HuH-7 (cell line): ENCODE measurements at regions not wholly inside any gene's neighbourhood (a gene's known extent, or its start where the extent isn't known, plus 50 kb on each side); places are given as distances from the start of the nearest gene placed in this dataset.
"Not testable (repeated sequence)": the region's sequence is repeated elsewhere in the genome, so short reads cannot be mapped to it uniquely, and the experiment has no call there.

Experiments used
- DNase-seq: peaks from one replicate; pipeline ENCODE4 v3.0.0; 2011; ENCODE audit warnings: low spot score

DNA sequence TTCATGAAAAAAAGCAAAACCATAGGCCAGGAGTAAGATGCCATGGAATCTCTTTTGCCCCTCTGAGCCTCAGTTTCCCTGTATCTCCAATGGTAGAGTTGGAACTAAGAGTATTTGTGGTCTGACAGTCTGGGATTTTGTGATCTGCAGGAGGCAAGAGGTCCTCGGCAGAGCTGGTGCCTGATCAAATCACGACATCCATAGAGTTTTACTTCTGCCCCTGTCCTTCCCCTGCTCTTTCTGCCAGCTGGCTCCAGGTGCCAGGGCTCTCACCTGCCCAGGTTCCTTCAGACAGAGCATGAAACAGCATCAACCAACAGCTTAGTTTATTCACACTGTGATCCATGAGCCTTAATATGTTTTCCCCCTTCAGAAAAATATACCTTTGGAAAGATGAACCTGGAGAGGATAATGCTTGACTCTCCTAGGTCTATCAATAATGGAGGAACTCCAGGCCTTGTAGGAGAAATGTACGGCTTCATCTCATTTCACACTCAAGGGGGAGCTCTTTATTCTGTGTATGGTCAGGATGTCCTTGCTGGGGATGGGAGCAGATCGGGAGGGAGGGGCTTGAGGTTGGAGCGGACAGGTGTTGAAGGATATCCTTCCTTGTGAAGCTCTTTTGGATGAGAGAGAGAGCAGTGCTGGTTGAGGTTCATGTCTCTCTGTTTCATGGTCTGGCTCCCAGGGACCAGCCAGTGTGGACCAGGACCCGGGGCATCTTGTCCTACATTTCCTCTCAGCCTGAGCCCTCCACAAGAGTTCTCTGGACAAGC is 309.9 kb downstream of the RPLP1 start:
- peak; percentile 64 for DNase-seq

- DNase-seq = no peak
Observed at GRCh38 chr15:69763831-69764230, 311.2 kb downstream of the RPLP1 start.

- no peak for DNase-seq
Observed at GRCh38 chr15:69766156-69766555, 313.5 kb downstream of the RPLP1 start.

- no peak for DNase-seq
Observed at GRCh38 chr15:69767191-69767590, 314.6 kb downstream of the RPLP1 start.

DNA sequence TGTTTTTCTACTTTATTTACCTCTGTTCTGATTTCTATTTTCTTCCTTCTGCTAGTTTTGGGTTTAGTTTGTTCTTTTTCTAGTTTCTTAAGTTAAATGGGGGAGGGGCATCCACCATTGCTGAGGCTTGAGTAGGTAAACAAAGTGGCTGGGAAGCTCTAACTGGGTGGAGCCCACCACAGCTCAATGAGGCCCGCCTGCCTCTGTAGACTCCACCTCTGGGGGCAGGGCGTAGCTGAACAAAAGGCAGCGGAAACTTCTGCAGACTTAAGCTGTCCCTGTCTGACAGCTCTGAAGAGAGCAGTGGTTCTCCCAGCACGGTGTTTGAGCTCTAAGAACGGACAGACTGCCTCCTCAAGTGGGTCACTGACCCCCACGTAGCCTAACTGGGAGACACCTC is 316.7 kb downstream of the RPLP1 start:
- not testable (repeated sequence) for DNase-seq

DNA sequence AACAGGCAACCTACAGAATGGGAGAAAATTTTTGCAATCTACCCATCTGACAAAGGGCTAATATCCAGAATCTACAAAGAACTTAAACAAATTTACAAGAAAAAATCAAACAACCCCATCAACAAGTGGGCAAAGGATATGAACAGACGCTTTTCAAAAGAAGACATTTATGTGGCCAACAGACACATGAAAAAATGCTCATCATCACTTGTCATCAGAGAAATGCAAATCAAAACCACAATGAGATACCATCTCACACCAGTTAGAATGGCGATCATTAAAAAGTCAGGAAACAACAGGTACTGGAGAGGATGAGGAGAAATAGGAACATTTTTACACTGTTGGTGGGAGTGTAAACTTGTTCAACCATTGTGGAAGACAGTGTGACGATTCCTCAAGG is 321.6 kb downstream of the RPLP1 start:
- DNase-seq = not testable (repeated sequence)

DNA sequence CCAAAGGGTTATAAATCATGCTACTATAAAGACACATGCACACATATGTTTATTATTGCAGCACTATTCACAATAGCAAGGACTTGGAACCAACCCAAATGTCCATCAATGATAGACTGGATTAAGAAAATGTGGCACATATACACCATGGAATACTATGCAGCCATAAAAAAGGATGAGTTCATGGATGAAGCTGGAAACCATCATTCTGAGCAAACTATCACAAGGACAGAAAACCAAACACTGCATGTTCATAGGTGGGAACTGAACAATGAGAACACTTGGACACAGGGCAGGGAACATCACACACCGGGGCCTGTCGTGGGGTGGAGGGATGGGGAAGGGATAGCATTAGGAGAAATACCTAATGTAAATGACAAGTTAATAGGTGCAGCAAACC is 322.1 kb downstream of the RPLP1 start:
- not testable (repeated sequence) for DNase-seq

DNA sequence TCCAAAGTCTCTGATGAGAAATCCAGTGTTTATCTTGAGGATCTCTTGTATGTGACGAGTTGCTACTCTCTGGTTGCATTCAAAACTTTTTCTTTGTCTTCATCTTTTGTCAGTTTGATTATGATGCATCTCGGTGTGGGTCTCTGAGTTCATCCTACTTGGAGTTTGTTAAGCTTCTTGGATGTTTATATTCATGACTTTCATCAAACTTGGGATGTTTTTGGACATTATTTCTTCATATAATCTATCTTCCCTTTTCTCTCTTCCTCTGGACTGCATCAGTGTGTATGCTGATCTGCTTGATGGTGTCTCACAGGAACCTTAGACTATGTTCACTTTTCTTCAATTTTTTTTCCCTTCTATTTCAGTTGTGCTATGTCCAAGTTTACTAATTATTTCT is 320.4 kb downstream of the TLE3 start:
- DNase-seq = no peak

- no peak for DNase-seq
Observed at GRCh38 chr15:69780374-69780773, 317.3 kb downstream of the TLE3 start.

- no peak for DNase-seq
Observed at GRCh38 chr15:69780981-69781380, 316.7 kb downstream of the TLE3 start.

GRCh38 chr15:69781411-69782125 is 316.1 kb downstream of the TLE3 start:
- no peak for DNase-seq

DNA sequence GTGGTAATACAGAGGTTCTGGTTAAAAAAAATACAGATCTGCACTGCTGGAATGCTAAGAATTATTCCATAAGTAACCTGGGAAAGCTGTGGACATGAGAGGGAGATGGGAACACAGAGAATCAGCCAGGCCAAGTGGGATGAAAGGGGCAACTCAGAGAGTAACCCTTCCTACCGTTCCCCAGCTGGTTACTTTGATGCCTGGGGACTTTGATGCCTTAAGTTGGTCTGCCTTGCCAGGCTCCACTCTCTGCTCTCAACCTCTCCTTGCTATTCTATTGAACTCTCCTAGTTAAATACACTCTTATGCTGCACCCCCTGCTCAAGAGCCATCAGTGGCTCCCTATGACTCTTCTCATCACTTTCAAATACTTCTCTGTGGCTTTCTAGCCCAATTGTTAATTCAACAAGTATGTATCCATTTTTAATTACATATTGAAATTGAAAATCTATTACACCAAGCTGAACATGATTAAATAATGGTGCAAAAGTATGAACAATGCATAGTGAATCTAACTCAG is 315.5 kb downstream of the TLE3 start:
- DNase-seq = no peak

GRCh38 chr15:69782809-69783208 is 314.9 kb downstream of the TLE3 start:
- DNase-seq = no peak

GRCh38 chr15:69783211-69783610 is 314.5 kb downstream of the TLE3 start:
- no peak for DNase-seq

- DNase-seq = no peak
Observed at GRCh38 chr15:69784798-69785566, 312.7 kb downstream of the TLE3 start.

GRCh38 chr15:69786136-69786701 is 311.5 kb downstream of the TLE3 start:
- DNase-seq = no peak

DNA sequence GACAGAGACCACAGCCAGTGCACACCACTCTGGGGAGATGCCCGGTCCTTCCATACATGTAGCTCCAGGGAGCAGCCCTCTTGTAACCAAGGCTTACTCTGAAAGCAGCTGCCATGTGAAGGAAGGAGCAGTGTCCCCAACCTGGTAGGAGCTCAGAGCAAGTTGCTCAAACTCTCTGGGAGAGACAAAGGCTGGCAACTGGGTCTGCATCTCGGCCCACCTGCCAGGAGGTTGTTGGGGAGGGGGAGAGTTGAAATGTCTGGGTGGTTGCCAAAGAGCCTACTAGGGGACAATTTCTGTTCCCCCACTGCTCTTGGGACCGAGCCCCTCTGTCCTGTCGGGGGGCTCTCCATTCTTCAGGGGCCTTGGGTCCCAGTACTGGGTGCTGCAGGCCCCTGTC is 309.9 kb downstream of the TLE3 start:
- no peak for DNase-seq

DNA sequence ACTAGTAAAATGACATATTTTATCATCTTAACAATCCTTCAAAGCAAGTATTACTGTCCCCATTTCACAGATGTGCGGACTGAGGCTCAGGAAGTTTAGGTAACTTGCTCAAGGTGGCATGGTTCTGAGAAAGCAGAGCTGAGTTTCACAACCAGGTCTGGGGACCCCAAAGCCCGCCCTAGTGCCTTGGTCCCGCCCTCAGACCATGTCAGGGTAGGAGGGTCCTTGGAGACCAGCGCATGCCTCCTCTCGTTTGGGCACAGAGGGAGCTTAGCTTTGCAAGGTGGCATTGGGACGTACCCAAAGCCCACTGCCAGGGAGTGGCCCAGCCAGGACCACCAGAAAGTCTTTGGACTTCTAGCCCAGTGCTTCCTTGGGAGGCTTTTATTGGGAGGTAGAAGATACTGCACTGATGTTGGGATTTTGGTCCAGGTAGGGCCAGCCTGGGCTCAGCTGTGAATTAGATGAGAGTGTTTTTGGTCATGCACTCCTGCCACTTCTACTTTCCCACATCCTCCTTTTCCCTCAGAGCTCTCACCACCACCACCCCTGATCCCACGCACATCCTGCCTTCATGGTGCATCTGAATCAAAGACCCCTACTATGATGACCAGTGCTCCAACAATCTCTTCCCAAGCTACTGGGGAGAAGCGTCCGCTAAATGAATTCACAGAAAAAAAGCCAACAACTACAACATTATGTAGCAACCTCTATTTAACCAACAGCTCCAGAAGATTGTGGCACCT is 307.9 kb downstream of the TLE3 start:
- DNase-seq = no peak

DNA sequence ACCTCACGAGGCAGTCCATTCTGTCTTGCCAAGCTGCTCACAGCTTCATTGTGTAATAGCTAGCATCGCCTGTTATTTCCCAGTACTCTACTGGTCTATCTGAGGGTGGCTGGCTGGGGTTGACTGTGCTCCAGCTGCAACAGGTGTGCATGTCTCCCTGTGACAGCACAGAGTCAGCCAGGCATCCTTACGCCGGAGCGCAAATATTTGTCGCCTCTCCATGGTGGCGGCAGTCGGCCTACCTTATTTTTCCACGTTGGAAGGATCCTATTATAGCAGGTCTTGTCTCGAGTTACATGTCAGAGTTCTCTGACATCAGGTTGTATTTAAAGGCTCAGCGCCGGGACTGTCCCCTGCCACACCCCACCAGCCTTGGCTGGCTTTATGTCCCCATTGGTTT is 307.1 kb downstream of the TLE3 start:
- DNase-seq = no peak

DNA sequence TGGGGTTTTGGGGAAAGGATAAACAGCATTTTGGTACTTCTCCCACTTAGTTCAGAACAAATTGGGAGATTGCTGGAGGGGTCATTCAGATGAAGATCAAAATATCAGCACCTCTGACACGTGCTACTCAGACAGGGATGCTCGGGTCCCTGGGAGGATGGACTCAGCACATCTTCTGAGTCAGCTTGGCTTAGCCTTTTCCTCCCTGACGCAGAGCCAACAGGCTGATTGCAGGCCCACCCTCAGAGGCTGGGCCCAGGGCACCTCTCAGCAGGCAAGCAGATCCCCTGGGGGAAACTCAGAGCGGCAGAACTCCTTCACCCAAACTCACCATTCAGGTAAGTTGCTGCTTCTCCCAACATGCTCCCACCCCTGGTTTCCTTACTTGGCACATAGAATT is 304.9 kb downstream of the TLE3 start:
- no peak for DNase-seq

DNA sequence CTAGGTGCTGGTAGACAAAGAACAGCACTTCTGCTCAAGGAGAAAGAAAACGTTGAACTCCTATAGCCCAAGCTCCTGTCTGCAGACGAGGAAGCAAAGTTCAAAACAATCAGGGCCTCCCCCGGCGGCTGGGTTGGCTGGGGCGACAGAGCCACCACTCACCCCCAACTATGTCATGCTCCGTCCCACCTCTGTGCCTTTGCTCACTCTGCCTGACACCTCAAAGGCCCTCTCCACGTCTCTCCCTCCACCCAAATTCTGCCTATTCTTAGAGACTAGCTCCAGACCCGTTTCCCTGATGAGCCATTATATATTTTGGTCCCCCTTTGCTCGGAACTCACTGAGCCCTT is 304.3 kb downstream of the TLE3 start:
- DNase-seq = no peak
